ENCODE measurements at regions not wholly inside any gene's neighbourhood (a gene's known extent, or its start where the extent isn't known, plus 50 kb on each side); places are given as distances from the start of the nearest gene placed in this dataset.

DNA sequence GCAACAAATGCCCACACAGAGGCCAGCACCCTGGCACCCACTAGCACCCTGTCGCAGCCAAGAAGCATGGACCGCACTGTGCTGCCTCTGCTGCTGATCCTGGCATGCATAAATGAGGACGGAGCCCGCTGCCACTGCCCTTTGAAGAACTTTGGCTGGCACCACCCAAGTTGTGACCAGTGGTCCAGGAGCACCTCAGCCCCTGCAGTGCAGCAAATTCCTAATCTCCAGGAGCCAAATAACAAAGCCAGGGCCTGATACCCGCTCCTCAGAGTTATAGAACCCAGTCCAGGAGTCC is 807.2 kb downstream of the GLUD2 start:
- no peaks in the 10 kb centered on the region for H3K79me2 ChIP-seq (ENCODE audit: low read length)
- H3K27ac ChIP-seq (ENCODE audit: low read length): no peak overlapping the region
- no peaks in the 10 kb centered on the region for H4K20me1 ChIP-seq (ENCODE audit: insufficient read depth, low read length)
- no peak overlapping the region for H3K9ac ChIP-seq (ENCODE audit: low read length)
- no peaks in the 10 kb centered on the region for H3K27me3 ChIP-seq (replicated peaks; ENCODE audit: insufficient read depth, low read length)
- no peak for DNase-seq
- H3K4me1 ChIP-seq (ENCODE audit: low read length): no peaks in the 10 kb centered on the region
- H2AFZ ChIP-seq (ENCODE audit: low read length): no peak overlapping the region
- no peak overlapping the region for H3K4me2 ChIP-seq (ENCODE audit: low read depth, low read length)
- no peaks in the 10 kb centered on the region for H3F3A ChIP-seq (ENCODE audit: insufficient read depth, low read length)
- no peaks in the 10 kb centered on the region for H3K36me3 ChIP-seq (replicated peaks; ENCODE audit: insufficient read depth, low read length)
- TF ChIP-seq, protein P1, sequence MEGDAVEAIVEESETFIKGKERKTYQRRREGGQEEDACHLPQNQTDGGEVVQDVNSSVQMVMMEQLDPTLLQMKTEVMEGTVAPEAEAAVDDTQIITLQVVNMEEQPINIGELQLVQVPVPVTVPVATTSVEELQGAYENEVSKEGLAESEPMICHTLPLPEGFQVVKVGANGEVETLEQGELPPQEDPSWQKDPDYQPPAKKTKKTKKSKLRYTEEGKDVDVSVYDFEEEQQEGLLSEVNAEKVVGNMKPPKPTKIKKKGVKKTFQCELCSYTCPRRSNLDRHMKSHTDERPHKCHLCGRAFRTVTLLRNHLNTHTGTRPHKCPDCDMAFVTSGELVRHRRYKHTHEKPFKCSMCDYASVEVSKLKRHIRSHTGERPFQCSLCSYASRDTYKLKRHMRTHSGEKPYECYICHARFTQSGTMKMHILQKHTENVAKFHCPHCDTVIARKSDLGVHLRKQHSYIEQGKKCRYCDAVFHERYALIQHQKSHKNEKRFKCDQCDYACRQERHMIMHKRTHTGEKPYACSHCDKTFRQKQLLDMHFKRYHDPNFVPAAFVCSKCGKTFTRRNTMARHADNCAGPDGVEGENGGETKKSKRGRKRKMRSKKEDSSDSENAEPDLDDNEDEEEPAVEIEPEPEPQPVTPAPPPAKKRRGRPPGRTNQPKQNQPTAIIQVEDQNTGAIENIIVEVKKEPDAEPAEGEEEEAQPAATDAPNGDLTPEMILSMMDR (IDR thresholded peaks at IDR 0.05; ENCODE audit: low read length): no peak
- TF ChIP-seq EZH2phosphoT487 (IDR thresholded peaks at IDR 0.05; ENCODE audit: low read length): no peak
- TF ChIP-seq EZH2 (optimal IDR thresholded peaks at IDR 0.05; ENCODE audit: low read depth, low read length): no peak
- no peak overlapping the region for H3K4me3 ChIP-seq (ENCODE audit: low read length)
- no peaks in the 10 kb centered on the region for H3K9me3 ChIP-seq (replicated peaks; ENCODE audit: insufficient read depth, low read length)
- no peaks in the 10 kb centered on the region for H3K9me2 ChIP-seq (replicated peaks; ENCODE audit: insufficient read depth, low read length)

DNA sequence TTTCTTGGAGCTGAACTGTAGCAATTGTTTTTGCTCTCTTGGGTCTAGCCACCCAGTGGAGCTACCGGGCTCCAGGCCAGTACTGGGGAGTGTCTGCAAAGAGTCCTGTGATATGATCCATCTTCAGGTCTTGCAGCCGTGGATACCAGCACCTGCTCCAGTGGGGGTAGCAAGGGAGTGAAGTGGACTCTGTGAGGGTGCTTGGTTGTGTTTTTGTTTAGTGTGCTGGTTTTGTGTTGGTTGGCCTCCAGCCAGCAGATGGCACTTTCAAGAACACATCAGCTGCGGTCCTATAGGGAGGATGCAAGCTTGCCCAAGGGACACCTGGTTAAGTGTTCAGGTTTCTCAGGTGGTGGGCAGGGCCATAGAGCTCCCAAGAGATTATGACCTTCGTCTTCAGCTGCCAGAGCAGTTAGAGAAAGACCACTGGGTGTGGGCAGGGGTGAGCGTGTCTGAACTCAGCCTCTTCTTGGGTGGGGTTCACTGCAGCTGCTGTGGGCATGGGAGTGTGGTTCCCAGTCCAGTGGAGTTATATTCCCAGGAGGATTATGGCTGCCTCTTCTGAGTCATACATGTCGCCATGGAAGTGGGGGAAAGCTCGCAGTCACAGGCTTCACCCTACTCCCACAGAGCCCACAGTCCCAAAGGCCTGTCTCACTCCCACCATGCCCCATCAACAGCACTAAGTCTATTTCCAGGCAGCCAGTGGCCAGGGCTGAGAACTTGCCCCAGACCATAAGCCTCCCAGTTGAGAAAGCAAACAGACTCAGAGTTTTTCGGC is 811.6 kb downstream of the GLUD2 start:
- Histone ChIP-seq H3K9me3 (replicated peaks; ENCODE audit: insufficient read depth, low read length) (no peaks in the 10 kb centered on the region), H3K27me3 (replicated peaks; ENCODE audit: insufficient read depth, low read length) (no peaks in the 10 kb centered on the region), H3K9ac (ENCODE audit: low read length) (no peak overlapping the region), H2AFZ (ENCODE audit: low read length) (no peak overlapping the region), H3F3A (ENCODE audit: insufficient read depth, low read length) (no peaks in the 10 kb centered on the region), H3K9me2 (replicated peaks; ENCODE audit: insufficient read depth, low read length) (no peaks in the 10 kb centered on the region), H3K4me3 (ENCODE audit: low read length) (no peak overlapping the region), H3K4me2 (ENCODE audit: low read depth, low read length) (no peak overlapping the region), H3K4me1 (ENCODE audit: low read length) (no peaks in the 10 kb centered on the region), H4K20me1 (ENCODE audit: insufficient read depth, low read length) (no peaks in the 10 kb centered on the region), H3K27ac (ENCODE audit: low read length) (no peak overlapping the region), H3K79me2 (ENCODE audit: low read length) (no peaks in the 10 kb centered on the region), H3K36me3 (replicated peaks; ENCODE audit: insufficient read depth, low read length) (no peaks in the 10 kb centered on the region)
- no peak for DNase-seq
- TF ChIP-seq, protein P1 (IDR thresholded peaks at IDR 0.05; ENCODE audit: low read length): no peak
- no peak for TF ChIP-seq EZH2 (optimal IDR thresholded peaks at IDR 0.05; ENCODE audit: low read depth, low read length)
- TF ChIP-seq EZH2phosphoT487 (IDR thresholded peaks at IDR 0.05; ENCODE audit: low read length): no peak

DNA sequence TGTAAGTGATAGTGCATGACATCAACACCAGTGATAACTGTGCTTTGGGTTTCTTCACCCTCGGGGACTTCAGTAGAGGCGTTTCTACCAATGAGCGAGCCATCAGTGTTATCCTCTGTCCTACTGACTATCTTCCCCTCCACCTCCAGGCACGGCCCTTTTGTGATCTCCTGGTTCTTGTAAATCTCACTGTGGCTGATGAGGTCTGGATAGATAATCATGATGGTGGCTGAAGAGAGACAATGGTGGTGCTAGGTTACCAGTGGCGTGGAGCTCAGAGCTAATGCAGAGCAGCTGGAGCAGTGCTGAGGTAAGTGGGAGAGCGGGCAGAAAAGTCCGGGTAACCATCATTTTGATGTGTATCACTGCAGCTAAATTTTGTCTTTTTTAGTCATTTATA is 816.6 kb downstream of the GLUD2 start:
- Histone ChIP-seq H3K4me2 (ENCODE audit: low read depth, low read length) (no peak overlapping the region), H3K36me3 (replicated peaks; ENCODE audit: insufficient read depth, low read length) (no peaks in the 10 kb centered on the region), H3K9ac (ENCODE audit: low read length) (no peak overlapping the region), H3K4me3 (ENCODE audit: low read length) (no peak overlapping the region), H3K9me3 (replicated peaks; ENCODE audit: insufficient read depth, low read length) (no peaks in the 10 kb centered on the region), H3K9me2 (replicated peaks; ENCODE audit: insufficient read depth, low read length) (no peaks in the 10 kb centered on the region), H3K27me3 (replicated peaks; ENCODE audit: insufficient read depth, low read length) (no peaks in the 10 kb centered on the region), H3K79me2 (ENCODE audit: low read length) (no peaks in the 10 kb centered on the region), H3K27ac (ENCODE audit: low read length) (no peak overlapping the region), H3K4me1 (ENCODE audit: low read length) (no peaks in the 10 kb centered on the region), H4K20me1 (ENCODE audit: insufficient read depth, low read length) (no peaks in the 10 kb centered on the region), H3F3A (ENCODE audit: insufficient read depth, low read length) (no peaks in the 10 kb centered on the region), H2AFZ (ENCODE audit: low read length) (no peak overlapping the region)
- no peak for DNase-seq
- TF ChIP-seq, protein P1 (IDR thresholded peaks at IDR 0.05; ENCODE audit: low read length): no peak
- TF ChIP-seq EZH2phosphoT487 (IDR thresholded peaks at IDR 0.05; ENCODE audit: low read length) (no peak), EZH2 (optimal IDR thresholded peaks at IDR 0.05; ENCODE audit: low read depth, low read length) (no peak)
